ENCODE measurements at regions not wholly inside any gene's neighbourhood (a gene's known extent, or its start where the extent isn't known, plus 50 kb on each side); places are given as distances from the start of the nearest gene placed in this dataset.
"Not testable (repeated sequence)": the region's sequence is repeated elsewhere in the genome, so short reads cannot be mapped to it uniquely, and the experiment has no call there.

DNA sequence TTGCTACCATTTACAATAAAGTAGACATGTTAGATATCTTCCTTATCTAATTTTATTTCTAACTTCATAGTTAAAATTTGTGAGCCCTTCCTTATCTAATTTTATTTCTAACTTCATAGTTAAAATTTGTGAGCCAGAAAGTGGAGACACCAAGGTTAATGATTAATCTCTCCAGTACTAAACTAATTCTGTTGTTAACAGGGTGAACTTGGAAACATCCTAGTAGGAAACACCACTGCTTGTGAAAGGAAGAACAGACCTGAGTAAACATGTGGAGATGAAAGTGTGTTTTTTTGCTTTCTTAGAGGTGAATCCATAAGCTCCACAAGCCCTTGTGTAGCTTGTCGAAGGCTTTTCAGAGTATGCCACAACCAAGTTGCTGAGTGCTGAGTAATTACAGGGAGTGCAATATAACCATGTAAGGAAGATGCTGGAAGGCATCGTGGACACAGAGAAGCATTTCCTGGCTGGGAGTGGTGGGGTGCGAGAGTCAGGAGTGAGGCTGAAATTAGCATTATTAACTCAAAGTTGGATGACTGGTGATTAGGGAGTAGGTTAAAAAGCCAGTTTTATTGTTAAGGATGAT, 118.6 kb upstream of the NEIL3 start:
- DNase-seq = peak; percentile 69

DNA sequence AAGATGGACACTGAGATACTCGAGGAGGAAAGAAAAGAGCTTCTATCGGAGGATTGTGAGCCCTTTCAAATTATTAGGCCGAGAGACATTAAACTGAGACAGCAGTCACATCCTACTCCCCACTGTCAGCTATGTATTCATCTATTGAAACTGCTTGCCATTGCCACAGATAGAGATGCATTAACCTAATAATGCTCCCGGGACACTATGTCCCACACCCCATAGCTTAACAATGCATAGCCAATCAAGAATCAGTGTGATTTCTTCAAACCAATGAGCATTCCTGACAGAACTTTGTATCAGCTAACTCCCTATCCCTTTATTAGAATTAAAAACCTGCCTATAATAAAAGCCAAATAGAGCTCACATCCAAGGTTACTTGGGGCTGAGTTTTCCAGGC, 118.1 kb upstream of the NEIL3 start:
- DNase-seq = no peak

- DNase-seq = no peak
Measured at GRCh38 chr4:177191991-177192390, 117.7 kb upstream of the NEIL3 start.

- DNase-seq = not testable (repeated sequence)
Measured at GRCh38 chr4:177193024-177193715, 116.5 kb upstream of the NEIL3 start.

DNA sequence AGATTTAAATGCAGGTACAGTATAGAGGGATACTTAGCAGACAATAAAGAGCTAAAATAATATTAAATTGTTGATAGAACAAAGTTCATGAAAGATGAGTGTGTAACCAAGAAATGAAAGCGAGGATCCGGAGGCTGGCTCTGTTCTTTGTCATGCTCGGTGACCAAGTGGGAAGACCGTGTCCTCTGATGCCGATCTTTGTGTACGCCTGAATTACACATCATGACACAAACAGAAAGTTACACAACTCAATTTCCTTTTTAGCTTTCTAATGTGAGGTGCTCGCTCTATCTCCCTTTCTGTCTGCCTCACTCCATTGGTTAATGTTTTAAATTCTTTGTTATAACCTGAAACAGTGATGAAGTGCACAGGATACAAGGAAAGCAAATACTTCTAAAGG, 114.8 kb upstream of the NEIL3 start:
- DNase-seq = no peak

GRCh38 chr4:177196615-177197014, 113.1 kb upstream of the NEIL3 start:
- DNase-seq = no peak

- no peak for DNase-seq
Measured at GRCh38 chr4:177201614-177202013, 108.1 kb upstream of the NEIL3 start.

- DNase-seq = no peak
Measured at GRCh38 chr4:177204126-177204525, 105.5 kb upstream of the NEIL3 start.

GRCh38 chr4:177214935-177215334, 94.7 kb upstream of the NEIL3 start:
- peak; percentile 76 for DNase-seq

DNA sequence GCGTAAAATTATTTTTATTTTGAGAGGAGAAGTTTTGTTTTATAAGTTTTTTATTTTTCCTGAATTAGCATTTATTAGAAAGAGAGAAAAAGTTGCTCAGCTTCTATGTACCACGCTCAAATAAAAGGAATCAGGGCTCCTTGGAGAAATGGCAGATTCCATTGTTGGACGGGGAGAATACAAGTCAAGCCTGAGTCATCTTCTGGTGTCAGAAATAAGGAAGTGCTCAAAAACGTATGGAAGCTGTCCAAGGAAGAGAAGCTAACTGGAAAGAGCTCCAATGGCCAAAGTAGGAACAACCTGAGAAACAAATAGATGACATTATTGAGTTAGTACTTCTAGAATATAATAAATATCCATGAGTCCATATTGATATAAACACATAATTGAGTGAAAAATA, 89.3 kb upstream of the NEIL3 start:
- peak; percentile 49 for DNase-seq

DNA sequence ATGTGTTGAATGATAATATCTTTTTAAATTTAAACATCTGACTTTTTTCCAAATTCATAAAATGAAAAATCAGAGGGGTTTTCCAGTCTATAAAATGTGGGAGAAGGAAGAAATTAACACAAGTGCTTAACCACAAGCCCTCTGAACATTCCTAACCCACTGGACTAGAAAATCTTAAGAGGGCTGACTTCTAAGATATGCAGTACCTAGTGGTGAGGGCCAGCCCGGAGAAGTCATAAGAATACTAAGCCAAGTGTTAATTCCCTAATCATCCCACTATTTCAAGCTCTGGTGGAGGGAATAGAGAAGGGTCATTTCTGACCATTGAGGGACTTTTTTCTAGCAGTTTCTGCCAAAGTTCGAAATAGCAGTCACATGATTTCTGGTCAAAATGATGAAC, 86.9 kb upstream of the NEIL3 start:
- no peak for DNase-seq

- no peak for DNase-seq
Measured at GRCh38 chr4:177225605-177226004, 84.1 kb upstream of the NEIL3 start.

- no peak for DNase-seq
Measured at GRCh38 chr4:177227636-177228035, 82.0 kb upstream of the NEIL3 start.

GRCh38 chr4:177228599-177228998, 81.1 kb upstream of the NEIL3 start:
- DNase-seq = no peak

DNA sequence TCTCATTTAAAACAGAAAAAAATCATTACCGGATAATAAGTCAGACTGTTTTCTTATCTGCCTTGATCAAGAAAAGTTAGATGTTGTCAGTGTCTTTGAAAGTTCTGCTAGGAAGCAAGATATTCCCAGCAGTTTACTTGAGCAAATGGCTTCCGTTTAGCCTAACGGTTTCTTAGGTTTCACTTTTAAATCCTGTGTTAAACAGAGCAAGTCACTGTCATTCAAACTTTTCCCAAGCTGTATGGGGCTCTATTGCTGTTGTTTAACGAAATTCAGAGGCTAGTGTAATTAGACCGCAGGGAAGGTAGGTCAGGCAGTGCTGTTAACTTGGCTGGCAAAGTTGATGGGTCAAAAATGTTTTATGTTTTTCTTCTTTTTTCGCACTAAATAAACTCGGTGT, 80.3 kb upstream of the NEIL3 start:
- no peak for DNase-seq

GRCh38 chr4:177232473-177232872, 77.2 kb upstream of the NEIL3 start:
- DNase-seq = no peak

DNA sequence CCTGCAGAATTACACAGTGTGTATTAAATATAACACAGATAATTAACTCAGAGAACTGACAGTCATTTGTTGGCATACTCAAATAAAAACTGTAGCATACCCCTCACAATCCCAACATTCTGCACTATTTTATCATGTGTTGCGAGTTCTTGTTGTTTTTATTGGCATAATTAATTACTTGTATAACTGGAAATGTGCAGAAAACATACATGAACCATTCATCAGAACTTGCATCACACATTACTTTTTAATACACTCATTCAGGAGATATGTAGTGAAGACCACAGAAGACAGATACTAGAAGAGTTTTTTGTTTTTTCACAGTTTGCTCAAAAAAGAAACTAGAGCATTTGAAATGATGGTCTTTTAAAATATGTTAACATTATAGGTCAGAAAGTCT, 74.6 kb upstream of the NEIL3 start:
- peak; percentile 88 for DNase-seq

GRCh38 chr4:177236886-177237285, 72.8 kb upstream of the NEIL3 start:
- no peak for DNase-seq

- DNase-seq = no peak
Measured at GRCh38 chr4:177237291-177237690, 72.4 kb upstream of the NEIL3 start.

DNA sequence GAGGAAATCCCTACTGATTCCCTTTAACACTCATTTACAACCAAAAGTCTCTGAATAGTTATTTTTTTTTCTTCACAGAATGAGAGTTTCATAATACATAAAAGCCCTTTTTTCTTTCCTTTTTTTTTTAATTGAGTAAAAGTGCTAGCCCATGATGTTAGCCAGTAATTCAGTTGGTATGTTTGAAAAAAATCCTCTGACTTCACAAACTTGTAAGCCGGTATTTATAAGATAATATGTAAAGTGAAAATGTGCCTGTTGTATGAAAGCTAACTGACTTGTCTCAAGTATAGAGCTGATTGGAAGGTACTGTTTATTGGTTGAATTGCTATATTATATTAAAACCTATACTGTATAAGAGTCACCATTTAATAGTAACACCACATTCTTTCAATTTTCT, 70.2 kb upstream of the NEIL3 start:
- DNase-seq = peak; percentile 24

DNA sequence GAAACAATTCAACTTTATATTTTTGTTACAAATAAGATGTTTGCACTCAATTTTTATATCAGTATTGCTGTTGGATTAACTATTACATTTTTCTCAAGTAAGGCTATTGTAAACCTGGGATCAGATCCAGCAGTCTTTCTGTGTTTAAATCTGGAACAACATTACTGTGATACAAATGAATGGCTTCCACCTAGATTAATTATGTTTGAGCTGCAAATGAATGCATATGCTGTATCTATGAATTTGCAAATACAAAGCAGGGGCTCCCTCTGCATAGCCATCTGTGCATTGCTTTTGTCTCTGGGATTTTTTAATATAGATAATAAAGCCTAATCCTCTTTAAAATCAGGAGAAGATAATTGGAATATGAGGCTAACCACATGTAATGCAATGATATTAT, 69.8 kb upstream of the NEIL3 start:
- DNase-seq = peak; percentile 28

DNA sequence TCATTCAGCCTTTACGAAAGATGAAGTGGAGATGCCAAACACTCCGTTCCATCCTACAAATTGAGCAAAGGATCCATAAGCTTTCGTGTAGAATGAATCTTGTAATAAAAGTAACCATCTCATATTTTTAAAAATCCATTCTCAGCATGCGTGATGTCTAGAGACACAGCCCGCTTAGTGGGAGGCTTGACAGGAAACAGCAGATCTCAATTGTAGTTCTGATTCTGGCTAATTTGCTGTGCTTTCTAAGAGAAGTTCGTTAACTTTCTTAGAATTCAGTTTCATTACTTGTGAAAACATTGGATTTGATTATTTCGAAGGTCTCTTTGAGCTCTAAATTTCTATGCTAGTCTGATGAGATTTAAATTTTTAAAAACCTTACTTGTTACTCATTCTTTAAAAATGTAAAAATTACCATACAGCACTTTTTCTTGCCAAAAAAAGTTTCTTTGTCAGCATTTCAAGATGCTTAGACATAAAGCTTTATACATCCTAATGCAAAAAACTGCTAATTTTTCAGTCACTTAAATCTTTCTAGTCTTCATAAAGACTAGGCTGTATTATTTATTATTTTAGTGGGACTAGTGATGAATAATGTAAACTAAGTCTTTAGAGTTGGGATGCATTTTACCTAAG, 66.9 kb upstream of the NEIL3 start:
- DNase-seq = peak; percentile 49

- DNase-seq = peak; percentile 47
Measured at GRCh38 chr4:177246641-177247584, 62.8 kb upstream of the NEIL3 start.
